ENCODE measurements at regions not wholly inside any gene's neighbourhood (a gene's known extent, or its start where the extent isn't known, plus 50 kb on each side); places are given as distances from the start of the nearest gene placed in this dataset. TPM values are rescaled to one million over a fixed set of nuclear protein-coding genes. Genes with fewer than 3 reads are reported as not detected.

GRCh38 chrX:146481735-146482134 is 327.8 kb upstream of the CXorf51B start:
- CTCF ChIA-PET: no interaction called here
- Histone ChIP-seq H3K4me2 (ENCODE audit: low read depth, low read length) (no peak overlapping the region), H4K91ac (ENCODE audit: insufficient read depth, low read depth, low read length) (no peak overlapping the region), H2BK120ac (ENCODE audit: low read depth, low read length) (no peak overlapping the region), H2AK5ac (ENCODE audit: low read depth, low read length) (no peak overlapping the region), H2BK15ac (ENCODE audit: low read depth, low read length) (no peak overlapping the region), H3K79me1 (ENCODE audit: low read depth in 1 of 2, low read length in 2 of 2) (no peaks in the 10 kb centered on the region), H2BK20ac (ENCODE audit: low read depth, low read length) (no peak overlapping the region), H3K4ac (ENCODE audit: low read depth, low read length) (no peak overlapping the region), H3K14ac (replicated peaks; ENCODE audit: low read depth, low read length) (no peak overlapping the region), H3K4me3 (ENCODE audit: insufficient read depth, low read depth, low read length) (no peak overlapping the region), H3K36me3 (ENCODE audit: control insufficient read depth, insufficient read depth, low read length) (no peaks in the 10 kb centered on the region), H3K27ac (ENCODE audit: insufficient read depth, low read length) (no peak overlapping the region), H3K56ac (ENCODE audit: extremely low read depth, insufficient read depth, low read length) (no peak overlapping the region), H2AK9ac (replicated peaks; ENCODE audit: low read depth, low read length, poor library complexity) (no peak overlapping the region), H3K27me3 (ENCODE audit: control insufficient read depth, insufficient read depth, low read length) (no peaks in the 10 kb centered on the region), H4K5ac (ENCODE audit: low read depth, low read length) (no peak overlapping the region), H4K20me1 (ENCODE audit: insufficient read depth, low read length) (no peaks in the 10 kb centered on the region), H3K4me1 (ENCODE audit: control insufficient read depth, insufficient read depth, low read length) (no peaks in the 10 kb centered on the region), H2BK5ac (ENCODE audit: low read depth, low read length, poor library complexity, severe bottlenecking) (no peak overlapping the region), H3K9ac (ENCODE audit: low read depth, low read length) (no peak overlapping the region), H2AFZ (replicated peaks; ENCODE audit: low read length, poor library complexity) (no peak overlapping the region), H3K9me1 (ENCODE audit: insufficient read depth, low read length) (no peaks in the 10 kb centered on the region), H4K8ac (ENCODE audit: low read depth in 2 of 2, low read length in 2 of 2) (no peak overlapping the region), H3K23ac (ENCODE audit: low read depth, low read length) (no peak overlapping the region), H3K18ac (ENCODE audit: low read depth, low read length) (no peak overlapping the region), H3K9me3 (ENCODE audit: control insufficient read depth, insufficient read depth, low read length) (peaks cover 7% of the 10 kb centered on the region; the same call in 1 of the 2 replicates)
- 80% methylated on average over 1 of the region's 5 CpGs; no CpG with 5 or more reads in 1 of the 2 experiments for WGBS, 2 experiments (ENCODE audit: extremely low coverage in 2 of 2, insufficient read length in 1 of 2)
- TF ChIP-seq NFE2L2 (IDR thresholded peaks at IDR 0.05; ENCODE audit: low read depth, low read length): no peak
- no peak for TF ChIP-seq BHLHE40 (IDR thresholded peaks at IDR 0.05; ENCODE audit: low read depth, low read length)
- no peak for TF ChIP-seq CEBPB (IDR thresholded peaks at IDR 0.05; ENCODE audit: low read depth, low read length)
- intact Hi-C loops (cut with micrococcal nuclease) (no loop called here), dilution Hi-C loops (cut with HindIII; ENCODE audit: low sequenced_read_pairs, unreplicated experiment) (no loop called here), in situ Hi-C loops (cut with MboI; ENCODE audit: low sequenced_read_pairs) (no loop called here)
- POLR2A ChIA-PET (ENCODE audit: unreplicated experiment): no interaction called here
- DNase-seq (no peak), ATAC-seq (ENCODE audit: low read depth) (no peak)
- BruUV-seq (replicated peaks): no TSS peak

Small RNA genes lying in the stretch of these regions (microRNA-seq; reads per million reads assigned to microRNA genes)
- gene RNA5SP517 (ENCODE audit: insufficient read depth, insufficient read length): not detected

Small RNA genes lying in the stretch of these regions (small RNA-seq; reads per million reads assigned to genes)
- gene RNA5SP517: 0 reads per million in 5 experiments

Data from IMR-90 (cell line).